Tibial artery (tissue), 4 donors: ENCODE measurements at regions not wholly inside any gene's neighbourhood (a gene's known extent, or its start where the extent isn't known, plus 50 kb on each side); places are given as distances from the start of the nearest gene placed in this dataset.
"Not testable (repeated sequence)": the region's sequence is repeated elsewhere in the genome, so short reads cannot be mapped to it uniquely, and the experiment has no call there.

Experiments
- DNase-seq, 2 donors: peaks; one replicate each; pipeline ENCODE4 v3.0.0-alpha.2; 2019
- H3K27ac ChIP-seq, 2 donors: fragments of 200-600 bp; sonication (generic) in 1 of 2; 1 replicate in 1 of 2; 2 replicates in 1 of 2; pipeline ENCODE4 v1.5.1; 2018 to 2019; ENCODE audit warnings: mild to moderate bottlenecking in 1 of 2
- H3K27me3 ChIP-seq, 2 donors: fragments of 200-600 bp; sonication (generic) in 1 of 2; one replicate each; pipeline versions ENCODE4 v1.5.1 to v1.6.0; 2016 to 2019
- H3K36me3 ChIP-seq, 3 donors: fragments of 200-600 bp; sonication (generic) in 2 of 3; one replicate each; pipeline ENCODE4 v1.5.1; 2016 to 2019; ENCODE audit warnings: mild to moderate bottlenecking in 2 of 3
- H3K4me1 ChIP-seq, 4 donors: fragments of 200-600 bp; sonication (generic) in 2 of 4; 1 replicate in 3 of 4; 2 replicates in 1 of 4; pipeline ENCODE4 v1.5.1; 2016 to 2019
- H3K4me3 ChIP-seq, 2 donors: fragments of 200-600 bp; sonication (generic) in 1 of 2; 1 replicate in 1 of 2; 2 replicates in 1 of 2; pipeline ENCODE4 v1.5.1; 2018 to 2019; ENCODE audit warnings: mild to moderate bottlenecking in 2 of 2
- H3K9me3 ChIP-seq, 3 donors: fragments of 200-600 bp; sonication (generic) in 1 of 3; one replicate each; pipeline ENCODE4 v1.5.1; 2016 to 2019
- CTCF ChIP-seq, 2 experiments: fragments of 200-600 bp in 1 of 2; fragments of 450-650 bp in 1 of 2; IDR thresholded peaks; one replicate each; pipeline ENCODE4 v1.5.1; 2017 to 2019; ENCODE audit warnings: antibody characterized with exemption in 2 of 2, mild to moderate bottlenecking in 1 of 2, moderate library complexity in 1 of 2
- intact Hi-C: fragments of 100-400 bp; cut with DNase I; formaldehyde crosslinking; loops from one replicate; pipeline ENCODE4 v1.15.0; 2023; ENCODE audit warnings: low total_unique reads

GRCh38 chr12:127830065-127830460, 436.9 kb upstream of the TMEM132C start:
- no peaks in the 10 kb centered on the region for H3K36me3 ChIP-seq
- H3K9me3 ChIP-seq: no peaks in the 10 kb centered on the region
- intact Hi-C loops: no loop called here
- H3K27me3 ChIP-seq: no peaks in the 10 kb centered on the region
- H3K27ac ChIP-seq: no peak overlapping the region
- H3K4me1 ChIP-seq: no peaks in the 10 kb centered on the region
- DNase-seq: no peak
- H3K4me3 ChIP-seq: no peak overlapping the region
- no peak for TF ChIP-seq CTCF (IDR thresholded peaks at IDR 0.05)

GRCh38 chr12:127830730-127831129, 436.2 kb upstream of the TMEM132C start:
- no peak for DNase-seq
- Histone ChIP-seq H3K27ac (no peak overlapping the region), H3K9me3 (no peaks in the 10 kb centered on the region), H3K4me1 (no peaks in the 10 kb centered on the region), H3K36me3 (no peaks in the 10 kb centered on the region), H3K4me3 (no peak overlapping the region), H3K27me3 (no peaks in the 10 kb centered on the region)
- TF ChIP-seq CTCF (IDR thresholded peaks at IDR 0.05): no peak
- intact Hi-C loops: no loop called here

GRCh38 chr12:127832172-127832571, 434.8 kb upstream of the TMEM132C start:
- intact Hi-C loops: no loop called here
- no peak overlapping the region for H3K27ac ChIP-seq
- TF ChIP-seq CTCF (IDR thresholded peaks at IDR 0.05): no peak

GRCh38 chr12:127836802-127837201, 430.2 kb upstream of the TMEM132C start:
- H3K27me3 ChIP-seq, H3K27ac ChIP-seq, H3K4me1 ChIP-seq, DNase-seq, H3K4me3 ChIP-seq, H3K9me3 ChIP-seq, intact Hi-C loops, H3K36me3 ChIP-seq: not testable (repeated sequence)

More at GRCh38 chr12:127832172-127832571, 434.8 kb upstream of the TMEM132C start:
- H3K36me3 ChIP-seq: no peaks in the 10 kb centered on the region
- no peaks in the 10 kb centered on the region for H3K9me3 ChIP-seq
- no peak overlapping the region for H3K4me3 ChIP-seq
- no peaks in the 10 kb centered on the region for H3K27me3 ChIP-seq
- no peak for DNase-seq
- no peaks in the 10 kb centered on the region for H3K4me1 ChIP-seq

GRCh38 chr12:127857661-127858060, 409.3 kb upstream of the TMEM132C start:
- Histone ChIP-seq H3K36me3 (no peaks in the 10 kb centered on the region), H3K27ac (no peak overlapping the region), H3K4me1 (no peaks in the 10 kb centered on the region), H3K4me3 (no peak overlapping the region), H3K27me3 (no peaks in the 10 kb centered on the region), H3K9me3 (no peaks in the 10 kb centered on the region)
- no peak for TF ChIP-seq CTCF (IDR thresholded peaks at IDR 0.05)
- DNase-seq: no peak
- intact Hi-C loops: no loop called here

GRCh38 chr12:127860536-127860935, 406.4 kb upstream of the TMEM132C start:
- no peak for DNase-seq
- H3K9me3 ChIP-seq: peaks cover 0 to 4% (median 4%) of the 10 kb centered on the region in 3 donors
- no peaks in the 10 kb centered on the region for H3K27me3 ChIP-seq
- no peaks in the 10 kb centered on the region for H3K36me3 ChIP-seq
- intact Hi-C loops: no loop called here
- H3K4me3 ChIP-seq: no peak overlapping the region
- H3K4me1 ChIP-seq: no peaks in the 10 kb centered on the region
- no peak overlapping the region for H3K27ac ChIP-seq
- no peak for TF ChIP-seq CTCF (IDR thresholded peaks at IDR 0.05)
